Lower leg skin (tissue), 4 donors: ENCODE measurements at regions not wholly inside any gene's neighbourhood (a gene's known extent, or its start where the extent isn't known, plus 50 kb on each side); places are given as distances from the start of the nearest gene placed in this dataset.

ENCODE experiments used
- DNase-seq, 2 donors: peaks; one replicate each; pipeline ENCODE4 v3.0.0-alpha.2; 2019; ENCODE audit warnings: low spot score in 2 of 2
- H3K4me3 ChIP-seq: fragments of 200-600 bp; sonication (generic); 2 replicates; pipeline ENCODE4 v1.5.1; 2017; ENCODE audit warnings: mild to moderate bottlenecking, low read depth; ENCODE audit not compliant: poor library complexity, severe bottlenecking
- CTCF ChIP-seq, 3 donors: fragments of 450-650 bp; IDR thresholded peaks; one replicate each; pipeline ENCODE4 v1.5.1; 2016; ENCODE audit warnings: antibody characterized with exemption in 3 of 3, mild to moderate bottlenecking in 3 of 3, moderate library complexity in 2 of 3
- POLR2A ChIP-seq, 2 donors: fragments of 450-650 bp; IDR thresholded peaks; one replicate each; pipeline ENCODE4 v1.6.1; 2016 to 2017; ENCODE audit warnings: antibody characterized with exemption in 2 of 2, mild to moderate bottlenecking in 1 of 2, moderate library complexity in 1 of 2
- WGBS, 2 donors: methylation state at CpG; one replicate each; pipeline ENCODE4 v1.1.5; 2018; 5-methylcytosine and 5-hydroxymethylcytosine counted together
- intact Hi-C: fragments of 100-400 bp; cut with DNase I; formaldehyde crosslinking; loops from one replicate; pipeline ENCODE4 v1.15.0; 2023; ENCODE audit warnings: low total_unique reads

DNA sequence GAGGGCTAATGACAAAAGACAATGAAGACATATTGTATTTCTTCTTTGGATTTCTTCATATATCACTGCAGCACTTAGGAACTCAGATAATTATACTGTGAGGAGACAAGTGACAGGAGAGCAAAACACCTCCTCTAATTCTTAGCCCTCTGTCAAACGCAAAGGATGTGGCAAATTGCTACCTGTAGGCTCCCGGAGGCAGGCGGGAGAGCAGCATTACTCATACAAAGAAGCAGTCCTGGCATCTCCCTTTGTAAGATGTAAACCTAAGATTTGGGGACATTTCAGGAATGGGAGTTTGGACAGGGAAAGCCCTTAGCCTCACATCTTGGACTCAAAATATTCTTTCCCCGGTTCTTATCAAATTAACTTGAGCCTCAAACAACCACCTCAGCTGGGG is 460.8 kb downstream of the SOX2 start:
- DNase-seq: no peak
- 52 to 56% methylated on average over 4 of the region's 4 CpGs for WGBS, 2 donors
- intact Hi-C loops: no loop called here
- no peak overlapping the region for H3K4me3 ChIP-seq
- TF ChIP-seq POLR2A (IDR thresholded peaks at IDR 0.05) (no peak), CTCF (IDR thresholded peaks at IDR 0.05) (no peak)

DNA sequence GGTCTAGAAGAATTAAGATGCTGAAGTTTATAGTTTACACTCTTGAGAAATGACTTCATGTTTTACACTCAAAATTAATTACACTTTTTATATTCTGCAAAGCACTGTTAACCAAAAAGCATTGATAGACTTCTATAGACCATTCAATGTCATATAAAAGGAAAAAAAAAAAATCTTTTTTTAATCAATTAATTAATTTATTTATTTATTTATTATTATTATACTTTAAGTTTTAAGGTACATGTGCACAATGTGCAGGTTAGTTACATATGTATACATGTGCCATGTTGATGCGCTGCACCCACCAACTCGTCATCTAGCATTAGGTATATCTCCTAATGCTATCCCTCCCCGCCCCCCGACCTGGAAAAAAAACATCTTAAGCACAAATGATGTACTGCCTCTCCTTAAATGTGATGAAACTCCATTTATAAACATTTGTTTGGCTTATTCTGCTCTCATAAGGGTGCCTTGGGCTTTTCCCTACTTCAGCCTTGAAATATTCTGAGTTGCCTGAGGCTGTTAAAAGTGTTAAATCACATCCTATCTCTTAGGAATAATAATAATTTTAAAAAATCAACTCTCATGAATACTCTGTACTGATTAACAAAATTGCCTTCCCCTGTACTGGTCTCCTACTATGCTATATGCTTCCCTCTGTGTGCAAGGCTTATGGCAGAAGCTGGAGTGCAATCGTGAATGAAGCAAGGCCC is 466.9 kb downstream of the SOX2 start:
- intact Hi-C loops: no loop called here
- no peak overlapping the region for H3K4me3 ChIP-seq
- no peak for DNase-seq
- TF ChIP-seq POLR2A (IDR thresholded peaks at IDR 0.05) (no peak), CTCF (IDR thresholded peaks at IDR 0.05) (no peak)
- WGBS, 2 donors: 77 to 81% methylated on average over 5 of the region's 5 CpGs

DNA sequence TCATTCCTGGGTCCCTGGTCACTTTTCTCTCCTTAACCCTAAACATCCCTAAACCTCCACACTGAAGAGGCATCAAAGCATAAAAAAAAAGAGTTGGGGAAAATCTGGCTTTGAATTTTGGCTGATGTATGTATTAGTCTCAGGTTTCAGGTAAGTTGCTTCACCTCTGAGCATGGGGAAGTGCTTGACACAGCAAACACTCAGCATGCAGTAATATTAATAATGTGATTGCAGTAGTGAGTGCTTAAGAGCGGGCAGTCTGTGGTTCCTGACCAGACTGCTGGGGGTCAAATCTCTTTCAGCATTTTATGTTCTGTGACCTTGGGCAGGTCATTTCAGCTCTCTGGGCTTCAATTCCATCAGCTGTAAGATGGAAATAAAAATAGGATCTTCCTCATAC is 467.9 kb downstream of the SOX2 start:
- intact Hi-C loops: no loop called here
- DNase-seq: no peak
- TF ChIP-seq POLR2A (IDR thresholded peaks at IDR 0.05) (no peak), CTCF (IDR thresholded peaks at IDR 0.05) (no peak)
- WGBS, 2 donors: 78 to 88% methylated on average over 1 of the region's 1 CpG
- no peak overlapping the region for H3K4me3 ChIP-seq

- intact Hi-C loops: no loop called here
- DNase-seq: no peak
- WGBS, 2 donors: 75 to 77% methylated on average over 9 of the region's 9 CpGs
- TF ChIP-seq POLR2A (IDR thresholded peaks at IDR 0.05) (no peak), CTCF (IDR thresholded peaks at IDR 0.05) (no peak)
- no peak overlapping the region for H3K4me3 ChIP-seq
Measured at GRCh38 chr3:182180654-182181385, 469.1 kb downstream of the SOX2 start.

- TF ChIP-seq POLR2A (IDR thresholded peaks at IDR 0.05) (no peak), CTCF (IDR thresholded peaks at IDR 0.05) (no peak)
- H3K4me3 ChIP-seq: no peak overlapping the region
- DNase-seq: no peak
- intact Hi-C loops: no loop called here
- 45 to 62% methylated on average over 5 of the region's 5 CpGs for WGBS, 2 donors
Measured at GRCh38 chr3:182182531-182182968, 470.8 kb downstream of the SOX2 start.
